GM19395 (cell line): ENCODE measurements at regions not wholly inside any gene's neighbourhood (a gene's known extent, or its start where the extent isn't known, plus 50 kb on each side); places are given as distances from the start of the nearest gene placed in this dataset.
"Not testable (repeated sequence)": the region's sequence is repeated elsewhere in the genome, so short reads cannot be mapped to it uniquely, and the experiment has no call there.

Source experiments
- ATAC-seq: cut with Tn5 transposase; IDR thresholded peaks from one replicate; pipeline ENCODE4 v1.9.1; 2021; ENCODE audit warnings: mild to moderate bottlenecking, moderate library complexity; ENCODE audit not compliant: unreplicated experiment

DNA sequence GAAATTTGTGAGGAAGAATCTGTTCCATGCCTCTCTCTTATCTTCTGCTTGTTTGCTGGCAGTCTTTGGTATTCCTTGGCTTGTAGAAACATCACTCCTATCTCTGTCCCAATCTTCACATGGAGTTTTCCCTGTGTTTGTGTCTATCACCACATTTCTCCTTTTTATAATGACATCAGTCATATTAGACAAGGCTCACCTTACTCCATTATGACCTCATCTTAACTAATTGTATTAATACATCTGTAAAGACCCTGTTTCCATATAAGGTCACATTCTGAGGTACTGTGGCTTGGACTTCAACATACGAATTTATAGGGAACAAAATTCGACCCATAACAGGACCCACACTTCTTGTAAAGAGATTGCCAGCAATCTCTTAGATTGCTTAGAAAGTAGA lies 72.3 kb upstream of the POGK start:
- no peak for ATAC-seq

DNA sequence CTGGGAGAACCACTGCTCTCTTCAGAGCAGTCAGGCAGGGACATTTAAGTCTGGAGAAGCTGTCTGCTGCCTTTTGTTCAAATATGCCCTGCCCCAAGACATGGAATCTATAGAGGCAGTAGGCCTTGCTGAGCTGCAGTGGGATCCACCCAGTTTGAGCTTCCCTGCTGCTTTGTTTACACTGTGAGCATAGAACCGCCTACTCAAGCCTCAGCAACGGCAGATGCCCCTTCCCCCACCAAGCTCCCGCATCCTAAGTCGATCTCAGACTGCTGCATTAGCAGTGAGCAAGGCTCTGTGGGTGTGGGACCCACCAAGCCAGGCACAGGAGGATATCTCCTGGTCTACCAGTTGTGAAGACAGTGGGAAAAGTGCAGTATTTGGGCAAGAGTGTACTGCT lies 54.6 kb upstream of the POGK start:
- ATAC-seq, result not testable (repeated sequence)

DNA sequence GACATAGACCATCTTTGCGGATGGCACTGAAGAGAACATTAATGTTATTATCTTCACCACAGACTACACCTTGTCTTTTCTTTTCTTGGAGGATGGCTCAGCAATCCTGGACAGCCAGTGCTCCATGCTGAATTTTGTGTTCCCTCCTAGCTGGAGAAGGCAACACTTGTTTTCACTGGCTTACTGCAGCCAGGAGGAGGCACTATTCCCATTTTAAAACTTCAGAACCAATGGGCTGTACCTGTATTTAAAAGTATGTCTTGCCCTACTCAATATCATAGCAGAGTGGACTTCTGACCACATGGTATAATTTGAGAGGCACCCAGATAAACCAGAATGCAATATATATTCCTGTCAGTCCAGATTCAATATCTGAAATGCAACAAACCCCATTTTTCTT lies 53.3 kb upstream of the POGK start:
- ATAC-seq, result no peak

DNA sequence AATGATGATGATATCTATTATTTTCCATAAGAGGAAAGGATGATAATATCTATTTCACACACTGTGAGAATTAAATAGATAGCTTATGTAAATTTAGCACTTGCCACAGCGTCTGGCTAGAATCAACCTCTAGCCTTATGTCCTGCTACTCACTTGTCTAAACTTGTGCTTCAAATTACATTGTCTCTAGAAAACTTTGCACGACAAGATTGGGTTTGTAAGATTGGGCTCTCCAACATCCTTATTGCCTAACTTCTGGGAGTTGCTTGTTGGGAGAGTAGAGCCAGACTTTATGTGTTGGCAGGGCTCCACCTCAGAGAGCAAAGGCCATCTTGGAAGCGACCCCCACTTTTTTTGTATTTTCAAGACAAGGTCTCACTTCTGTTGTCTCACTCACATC lies 50.0 kb upstream of the POGK start:
- ATAC-seq, result no peak
